ENCODE measurements at regions not wholly inside any gene's neighbourhood (a gene's known extent, or its start where the extent isn't known, plus 50 kb on each side); places are given as distances from the start of the nearest gene placed in this dataset.
"Not testable (repeated sequence)": the region's sequence is repeated elsewhere in the genome, so short reads cannot be mapped to it uniquely, and the experiment has no call there.

- no peak for TF ChIP-seq CTCF (IDR thresholded peaks at IDR 0.05; ENCODE audit: extremely low read depth, low read depth, low read length)
- H3K4me2 ChIP-seq (ENCODE audit: insufficient read depth, low read length) = no peak overlapping the region
- H3K4me3 ChIP-seq (ENCODE audit: insufficient read depth, low read length) = no peak overlapping the region
- no peaks in the 10 kb centered on the region for H3K4me1 ChIP-seq (ENCODE audit: insufficient read depth, low read length)
- no peaks in the 10 kb centered on the region for H4K20me1 ChIP-seq (ENCODE audit: insufficient read depth, low read length)
- H3K9me3 ChIP-seq (ENCODE audit: low read depth, low read length) = peaks cover 2% of the 10 kb centered on the region
- DNase-seq (ENCODE audit: insufficient read length, low spot score, missing footprints) = no peak
- H3K79me2 ChIP-seq (ENCODE audit: insufficient read depth, low read length) = no peaks in the 10 kb centered on the region
- H3K27ac ChIP-seq (ENCODE audit: low read depth, low read length) = no peak overlapping the region
- H3K36me3 ChIP-seq (ENCODE audit: insufficient read depth, low read length) = no peaks in the 10 kb centered on the region
- no peaks in the 10 kb centered on the region for H3K27me3 ChIP-seq (ENCODE audit: insufficient read depth, low read length)
- no peak overlapping the region for H2AFZ ChIP-seq (ENCODE audit: low read length)
These were observed 613.1 kb downstream of the PKHD1 start for GRCh38 chr6:51474022-51474975.

DNA sequence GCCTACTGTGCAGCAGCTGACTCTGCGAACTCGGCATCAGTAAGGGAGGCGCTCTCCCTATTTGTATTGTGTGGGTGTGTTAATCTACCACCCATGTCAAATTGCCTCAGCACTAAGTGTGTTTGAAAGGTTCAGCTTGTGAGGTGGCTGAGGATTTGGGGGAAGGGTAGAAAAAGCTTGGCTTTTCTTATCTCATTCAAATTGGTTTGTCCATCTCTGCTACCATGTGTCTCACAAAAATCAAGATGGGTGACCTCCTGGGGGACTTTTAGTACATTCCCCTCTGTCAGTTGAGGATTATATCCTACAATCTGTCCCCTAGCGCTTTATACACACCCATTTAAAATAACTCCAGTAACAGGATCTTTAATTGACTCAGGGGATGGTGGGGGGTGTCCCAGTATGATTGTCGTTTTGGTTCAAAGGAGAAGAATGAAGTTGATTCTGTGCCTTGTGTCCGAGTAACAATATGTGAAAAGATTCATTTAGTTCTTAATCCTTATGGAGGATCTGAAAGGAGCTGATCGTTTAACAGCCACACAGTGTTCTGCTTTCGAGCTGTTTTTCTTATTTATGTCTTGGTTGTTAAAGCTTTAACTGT is 609.6 kb downstream of the PKHD1 start:
- no peak for TF ChIP-seq CTCF (IDR thresholded peaks at IDR 0.05; ENCODE audit: extremely low read depth, low read depth, low read length)
- Histone ChIP-seq H2AFZ (ENCODE audit: low read length) (no peak overlapping the region), H3K79me2 (ENCODE audit: insufficient read depth, low read length) (no peaks in the 10 kb centered on the region), H3K4me3 (ENCODE audit: insufficient read depth, low read length) (no peak overlapping the region), H3K27ac (ENCODE audit: low read depth, low read length) (no peak overlapping the region), H4K20me1 (ENCODE audit: insufficient read depth, low read length) (no peaks in the 10 kb centered on the region), H3K4me2 (ENCODE audit: insufficient read depth, low read length) (no peak overlapping the region), H3K4me1 (ENCODE audit: insufficient read depth, low read length) (no peaks in the 10 kb centered on the region), H3K9me3 (ENCODE audit: low read depth, low read length) (peaks cover 2% of the 10 kb centered on the region), H3K27me3 (ENCODE audit: insufficient read depth, low read length) (no peaks in the 10 kb centered on the region), H3K36me3 (ENCODE audit: insufficient read depth, low read length) (no peaks in the 10 kb centered on the region)
- DNase-seq (ENCODE audit: insufficient read length, low spot score, missing footprints) = no peak

DNA sequence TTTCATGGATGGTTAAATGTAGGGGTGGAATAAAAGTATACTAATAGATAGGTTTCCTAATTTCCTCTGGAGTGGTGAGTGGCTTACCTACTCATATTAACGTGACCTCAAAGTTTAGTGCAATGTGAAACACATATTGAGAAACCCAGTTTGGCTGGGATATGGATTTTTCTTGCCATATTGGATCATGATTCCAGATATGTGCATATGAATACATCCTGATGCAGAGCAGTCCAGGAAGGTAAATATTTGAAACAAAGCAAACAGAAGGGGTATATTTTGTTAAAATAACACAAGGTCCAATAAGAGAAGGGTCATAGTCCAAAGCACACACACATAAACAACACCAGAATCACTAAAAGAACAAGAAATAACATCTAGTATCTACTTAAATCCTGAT is 608.1 kb downstream of the PKHD1 start:
- no peaks in the 10 kb centered on the region for H3K36me3 ChIP-seq (ENCODE audit: insufficient read depth, low read length)
- H3K4me2 ChIP-seq (ENCODE audit: insufficient read depth, low read length) = no peak overlapping the region
- no peaks in the 10 kb centered on the region for H4K20me1 ChIP-seq (ENCODE audit: insufficient read depth, low read length)
- no peaks in the 10 kb centered on the region for H3K4me1 ChIP-seq (ENCODE audit: insufficient read depth, low read length)
- H3K27ac ChIP-seq (ENCODE audit: low read depth, low read length) = no peak overlapping the region
- DNase-seq (ENCODE audit: insufficient read length, low spot score, missing footprints) = no peak
- TF ChIP-seq CTCF (IDR thresholded peaks at IDR 0.05; ENCODE audit: extremely low read depth, low read depth, low read length) = no peak
- no peaks in the 10 kb centered on the region for H3K79me2 ChIP-seq (ENCODE audit: insufficient read depth, low read length)
- H3K27me3 ChIP-seq (ENCODE audit: insufficient read depth, low read length) = no peaks in the 10 kb centered on the region
- no peak overlapping the region for H2AFZ ChIP-seq (ENCODE audit: low read length)
- peaks cover 2% of the 10 kb centered on the region for H3K9me3 ChIP-seq (ENCODE audit: low read depth, low read length)
- H3K4me3 ChIP-seq (ENCODE audit: insufficient read depth, low read length) = no peak overlapping the region

DNA sequence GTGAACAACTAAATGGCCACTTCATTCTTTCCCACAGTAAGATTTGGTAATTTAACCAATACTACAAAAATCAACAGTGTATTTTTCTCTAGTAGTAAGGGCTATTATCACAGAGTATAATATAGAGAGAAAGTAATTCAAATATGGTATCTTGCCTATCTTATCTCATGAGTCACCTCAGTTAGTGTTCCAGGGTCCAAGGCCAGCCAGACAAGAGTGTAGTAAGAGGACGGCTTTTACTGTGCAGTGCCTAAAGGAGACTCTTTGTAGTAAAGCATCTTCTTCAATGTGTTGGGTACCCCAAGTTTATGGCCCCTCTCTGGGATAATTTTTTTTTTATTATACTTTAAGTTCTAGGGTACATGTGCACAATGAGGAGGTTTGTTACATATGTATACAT is 607.4 kb downstream of the PKHD1 start:
- DNase-seq (ENCODE audit: insufficient read length, low spot score, missing footprints) = no peak
- Histone ChIP-seq H3K27me3 (ENCODE audit: insufficient read depth, low read length) (no peaks in the 10 kb centered on the region), H2AFZ (ENCODE audit: low read length) (no peak overlapping the region), H4K20me1 (ENCODE audit: insufficient read depth, low read length) (no peaks in the 10 kb centered on the region), H3K36me3 (ENCODE audit: insufficient read depth, low read length) (no peaks in the 10 kb centered on the region), H3K27ac (ENCODE audit: low read depth, low read length) (no peak overlapping the region), H3K79me2 (ENCODE audit: insufficient read depth, low read length) (no peaks in the 10 kb centered on the region), H3K9me3 (ENCODE audit: low read depth, low read length) (peaks cover 2% of the 10 kb centered on the region), H3K4me3 (ENCODE audit: insufficient read depth, low read length) (no peak overlapping the region), H3K4me2 (ENCODE audit: insufficient read depth, low read length) (no peak overlapping the region), H3K4me1 (ENCODE audit: insufficient read depth, low read length) (no peaks in the 10 kb centered on the region)
- TF ChIP-seq CTCF (IDR thresholded peaks at IDR 0.05; ENCODE audit: extremely low read depth, low read depth, low read length) = no peak

GRCh38 chr6:51485869-51486268 is 601.5 kb downstream of the PKHD1 start:
- not testable (repeated sequence) for H3K79me2 ChIP-seq (ENCODE audit: insufficient read depth, low read length); H3K27me3 ChIP-seq (ENCODE audit: insufficient read depth, low read length); H3K9me3 ChIP-seq (ENCODE audit: low read depth, low read length); H3K4me1 ChIP-seq (ENCODE audit: insufficient read depth, low read length); H3K4me2 ChIP-seq (ENCODE audit: insufficient read depth, low read length); H3K27ac ChIP-seq (ENCODE audit: low read depth, low read length); H2AFZ ChIP-seq (ENCODE audit: low read length); H4K20me1 ChIP-seq (ENCODE audit: insufficient read depth, low read length); DNase-seq (ENCODE audit: insufficient read length, low spot score, missing footprints); H3K4me3 ChIP-seq (ENCODE audit: insufficient read depth, low read length); H3K36me3 ChIP-seq (ENCODE audit: insufficient read depth, low read length)

Measured in osteoblast (primary cell).